Panc1 (cell line): ENCODE measurements at regions not wholly inside any gene's neighbourhood (a gene's known extent, or its start where the extent isn't known, plus 50 kb on each side); places are given as distances from the start of the nearest gene placed in this dataset.
"Not testable (repeated sequence)": the region's sequence is repeated elsewhere in the genome, so short reads cannot be mapped to it uniquely, and the experiment has no call there.

Source experiments
- SIN3A ChIP-seq: IDR thresholded peaks from 2 replicates; pipeline ENCODE4 v1.6.1; 2012; ENCODE audit warnings: low read depth, mild to moderate bottlenecking, low read length, moderate library complexity, borderline replicate concordance; ENCODE audit not compliant: insufficient read depth
- TF ChIP-seq, protein P1 (sequence below): fragments of 450-650 bp; IDR thresholded peaks from 2 replicates; pipeline ENCODE4 v1.5.1; 2017; ENCODE audit warnings: mild to moderate bottlenecking
- TF ChIP-seq, protein P2 (sequence below), 2 experiments: IDR thresholded peaks; 2 replicates each; pipeline ENCODE4 v1.6.1; 2011 to 2012; ENCODE audit warnings: low read depth in 2 of 2, control low read depth in 1 of 2, low read length in 1 of 2, mild to moderate bottlenecking in 1 of 2, moderate library complexity in 1 of 2; ENCODE audit not compliant: insufficient read depth in 1 of 2

DNA sequence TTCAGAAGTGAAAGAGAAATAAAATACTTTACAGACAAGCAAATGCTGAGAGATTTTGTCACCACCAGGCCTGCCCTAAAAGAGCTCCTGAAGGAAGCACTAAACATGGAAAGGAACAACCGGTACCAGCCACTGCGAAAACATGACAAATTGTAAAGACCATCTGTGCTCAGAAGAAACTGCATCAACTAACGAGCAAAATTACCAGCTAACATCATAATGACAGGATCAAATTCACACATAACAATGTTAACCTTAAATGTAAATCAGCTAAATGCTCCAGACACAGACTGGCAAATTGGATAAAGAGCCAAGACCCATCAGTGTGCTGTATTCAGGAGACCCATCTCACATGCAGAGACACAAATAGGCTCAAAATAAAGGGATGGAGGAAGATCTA is 333.8 kb upstream of the CDH10 start:
- TF ChIP-seq, protein P1, sequence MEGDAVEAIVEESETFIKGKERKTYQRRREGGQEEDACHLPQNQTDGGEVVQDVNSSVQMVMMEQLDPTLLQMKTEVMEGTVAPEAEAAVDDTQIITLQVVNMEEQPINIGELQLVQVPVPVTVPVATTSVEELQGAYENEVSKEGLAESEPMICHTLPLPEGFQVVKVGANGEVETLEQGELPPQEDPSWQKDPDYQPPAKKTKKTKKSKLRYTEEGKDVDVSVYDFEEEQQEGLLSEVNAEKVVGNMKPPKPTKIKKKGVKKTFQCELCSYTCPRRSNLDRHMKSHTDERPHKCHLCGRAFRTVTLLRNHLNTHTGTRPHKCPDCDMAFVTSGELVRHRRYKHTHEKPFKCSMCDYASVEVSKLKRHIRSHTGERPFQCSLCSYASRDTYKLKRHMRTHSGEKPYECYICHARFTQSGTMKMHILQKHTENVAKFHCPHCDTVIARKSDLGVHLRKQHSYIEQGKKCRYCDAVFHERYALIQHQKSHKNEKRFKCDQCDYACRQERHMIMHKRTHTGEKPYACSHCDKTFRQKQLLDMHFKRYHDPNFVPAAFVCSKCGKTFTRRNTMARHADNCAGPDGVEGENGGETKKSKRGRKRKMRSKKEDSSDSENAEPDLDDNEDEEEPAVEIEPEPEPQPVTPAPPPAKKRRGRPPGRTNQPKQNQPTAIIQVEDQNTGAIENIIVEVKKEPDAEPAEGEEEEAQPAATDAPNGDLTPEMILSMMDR = not testable (repeated sequence)
- not testable (repeated sequence) for TF ChIP-seq SIN3A
- TF ChIP-seq, protein P2, sequence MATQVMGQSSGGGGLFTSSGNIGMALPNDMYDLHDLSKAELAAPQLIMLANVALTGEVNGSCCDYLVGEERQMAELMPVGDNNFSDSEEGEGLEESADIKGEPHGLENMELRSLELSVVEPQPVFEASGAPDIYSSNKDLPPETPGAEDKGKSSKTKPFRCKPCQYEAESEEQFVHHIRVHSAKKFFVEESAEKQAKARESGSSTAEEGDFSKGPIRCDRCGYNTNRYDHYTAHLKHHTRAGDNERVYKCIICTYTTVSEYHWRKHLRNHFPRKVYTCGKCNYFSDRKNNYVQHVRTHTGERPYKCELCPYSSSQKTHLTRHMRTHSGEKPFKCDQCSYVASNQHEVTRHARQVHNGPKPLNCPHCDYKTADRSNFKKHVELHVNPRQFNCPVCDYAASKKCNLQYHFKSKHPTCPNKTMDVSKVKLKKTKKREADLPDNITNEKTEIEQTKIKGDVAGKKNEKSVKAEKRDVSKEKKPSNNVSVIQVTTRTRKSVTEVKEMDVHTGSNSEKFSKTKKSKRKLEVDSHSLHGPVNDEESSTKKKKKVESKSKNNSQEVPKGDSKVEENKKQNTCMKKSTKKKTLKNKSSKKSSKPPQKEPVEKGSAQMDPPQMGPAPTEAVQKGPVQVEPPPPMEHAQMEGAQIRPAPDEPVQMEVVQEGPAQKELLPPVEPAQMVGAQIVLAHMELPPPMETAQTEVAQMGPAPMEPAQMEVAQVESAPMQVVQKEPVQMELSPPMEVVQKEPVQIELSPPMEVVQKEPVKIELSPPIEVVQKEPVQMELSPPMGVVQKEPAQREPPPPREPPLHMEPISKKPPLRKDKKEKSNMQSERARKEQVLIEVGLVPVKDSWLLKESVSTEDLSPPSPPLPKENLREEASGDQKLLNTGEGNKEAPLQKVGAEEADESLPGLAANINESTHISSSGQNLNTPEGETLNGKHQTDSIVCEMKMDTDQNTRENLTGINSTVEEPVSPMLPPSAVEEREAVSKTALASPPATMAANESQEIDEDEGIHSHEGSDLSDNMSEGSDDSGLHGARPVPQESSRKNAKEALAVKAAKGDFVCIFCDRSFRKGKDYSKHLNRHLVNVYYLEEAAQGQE (IDR thresholded peaks at IDR 0.05; ENCODE audit: insufficient read depth in 1 of 2, low read depth in 2 of 2, low read length in 1 of 2) = not testable (repeated sequence)
